Non-pigmented ciliary epithelial cell (primary cell): ENCODE measurements at regions not wholly inside any gene's neighbourhood (a gene's known extent, or its start where the extent isn't known, plus 50 kb on each side); places are given as distances from the start of the nearest gene placed in this dataset.

Experiments
- DNase-seq: peaks from one replicate; pipeline ENCODE4 v3.0.0-alpha.2; 2010; ENCODE audit warnings: low read depth

GRCh38 chr1:17877316-17877715, 122.2 kb downstream of the ACTL8 start:
- no peak for DNase-seq

- DNase-seq = no peak
These were observed 122.8 kb downstream of the ACTL8 start for GRCh38 chr1:17877896-17878295.

DNA sequence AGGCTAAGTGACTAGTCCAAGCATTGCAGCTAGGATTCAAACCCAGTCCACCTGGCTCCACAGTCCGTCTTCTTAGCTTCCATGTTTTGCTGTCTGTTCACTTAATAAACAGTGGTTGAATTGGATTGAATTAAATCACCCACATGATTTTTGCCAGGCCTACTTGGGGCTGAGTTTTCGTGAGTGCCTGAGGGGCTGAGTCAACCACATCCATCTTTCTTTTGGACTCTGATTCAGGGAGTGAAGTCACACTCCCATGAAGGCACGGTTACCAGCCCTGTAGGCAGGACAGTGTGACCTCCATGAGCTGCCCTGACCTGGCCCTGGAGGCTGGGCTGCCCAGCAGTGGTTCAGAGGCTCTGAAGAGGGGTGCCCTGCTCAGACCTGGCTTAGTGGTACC, 123.7 kb downstream of the ACTL8 start:
- DNase-seq = no peak

GRCh38 chr1:17880449-17880848, 125.3 kb downstream of the ACTL8 start:
- DNase-seq = no peak

GRCh38 chr1:17881761-17882160, 126.6 kb downstream of the ACTL8 start:
- DNase-seq = no peak

DNA sequence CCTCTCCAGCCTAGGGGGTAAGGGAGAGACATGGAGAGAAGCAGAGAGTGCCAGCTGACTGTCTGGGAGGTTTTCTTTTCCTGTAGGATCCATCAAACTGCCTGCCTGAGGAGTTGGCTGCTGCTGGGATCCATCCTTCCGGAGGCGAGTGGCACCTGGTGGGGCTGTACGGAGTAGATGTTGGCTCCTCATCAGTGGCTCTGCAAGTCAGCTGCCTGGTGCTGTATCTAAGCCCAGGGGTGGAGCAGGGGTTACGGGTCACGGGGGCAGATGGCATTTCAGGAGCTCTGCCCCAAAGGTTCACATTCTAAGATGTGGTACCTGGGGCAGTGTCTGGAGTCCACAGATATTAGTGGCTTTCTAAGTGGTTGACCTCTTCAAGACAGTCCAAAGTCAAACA, 128.0 kb downstream of the ACTL8 start:
- DNase-seq = no peak

GRCh38 chr1:17883662-17884395, 128.7 kb downstream of the ACTL8 start:
- DNase-seq = no peak

GRCh38 chr1:17885663-17886320, 130.7 kb downstream of the ACTL8 start:
- DNase-seq = no peak

- DNase-seq = no peak
These were observed 131.3 kb downstream of the ACTL8 start for GRCh38 chr1:17886386-17886785.

DNA sequence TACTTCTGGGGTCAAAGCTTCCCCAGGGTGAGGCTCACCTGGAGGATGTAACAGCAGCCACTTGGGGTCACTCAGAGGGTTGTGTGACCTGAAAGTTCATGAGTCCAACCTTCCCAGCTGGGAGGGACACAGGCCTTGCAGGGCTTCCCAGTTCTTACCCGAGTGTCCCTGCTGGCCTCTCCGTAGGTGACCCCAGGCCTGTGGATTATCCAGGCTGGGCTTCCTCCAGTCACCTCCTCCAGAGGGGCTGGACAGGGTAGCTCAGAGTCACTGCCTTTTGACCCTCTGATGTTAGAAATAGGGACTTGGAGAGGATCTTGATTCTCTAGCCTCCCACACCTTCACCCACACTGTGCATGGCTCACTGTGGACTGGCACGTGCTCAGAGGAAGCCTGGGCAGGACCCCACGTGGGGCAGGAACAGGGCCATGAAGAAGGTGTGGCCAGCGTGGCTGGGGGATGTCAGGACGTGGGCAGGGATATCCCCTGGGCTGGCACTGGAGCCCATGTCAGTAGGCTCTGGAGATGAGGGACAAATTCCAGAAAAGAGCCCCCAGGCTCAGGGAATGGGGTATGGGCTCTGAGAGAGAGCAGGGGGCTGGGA, 131.8 kb downstream of the ACTL8 start:
- DNase-seq = no peak

- DNase-seq = no peak
These were observed 132.7 kb downstream of the ACTL8 start for GRCh38 chr1:17887661-17888371.

- no peak for DNase-seq
These were observed 135.1 kb downstream of the ACTL8 start for GRCh38 chr1:17890056-17890814.

DNA sequence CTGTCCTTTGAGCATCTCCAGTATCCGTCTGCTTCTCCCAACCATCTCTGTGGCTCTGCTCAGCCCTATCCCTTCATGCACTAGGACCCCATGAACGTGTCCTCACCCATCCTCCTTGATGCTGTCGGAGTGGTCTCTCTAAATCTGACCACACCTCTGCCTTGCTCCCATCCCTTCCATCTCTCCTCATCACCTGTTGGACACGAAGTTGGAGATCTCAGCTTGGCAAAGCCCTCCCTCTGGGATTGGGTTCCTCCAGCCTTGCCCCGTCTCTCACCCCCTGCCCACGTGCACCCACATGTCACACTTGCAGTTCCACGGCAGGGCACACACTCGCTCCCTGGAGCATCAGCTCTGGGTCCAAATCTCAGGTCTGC, 135.7 kb downstream of the ACTL8 start:
- DNase-seq = no peak

GRCh38 chr1:17891205-17892110, 136.3 kb downstream of the ACTL8 start:
- no peak for DNase-seq

DNA sequence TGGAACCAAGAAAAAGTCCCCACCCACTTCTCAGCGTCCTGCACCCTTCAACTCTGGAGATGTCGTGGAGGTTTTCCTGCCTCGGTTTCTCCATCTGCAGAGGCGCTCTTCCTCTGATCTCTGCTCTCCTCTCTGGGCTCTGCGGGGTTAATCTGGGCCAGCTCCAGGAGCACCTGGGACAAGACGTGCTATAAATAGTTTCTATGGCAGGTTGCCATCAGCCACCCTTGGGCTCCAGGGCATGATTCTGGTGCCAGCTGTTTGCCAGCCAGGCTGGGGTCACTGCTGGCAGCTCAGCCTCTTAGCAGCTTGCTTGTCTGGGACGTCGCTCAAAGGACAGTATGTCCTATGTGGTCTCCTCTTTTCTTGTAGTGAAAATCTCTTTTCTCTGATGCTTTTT, 137.1 kb downstream of the ACTL8 start:
- no peak for DNase-seq

DNA sequence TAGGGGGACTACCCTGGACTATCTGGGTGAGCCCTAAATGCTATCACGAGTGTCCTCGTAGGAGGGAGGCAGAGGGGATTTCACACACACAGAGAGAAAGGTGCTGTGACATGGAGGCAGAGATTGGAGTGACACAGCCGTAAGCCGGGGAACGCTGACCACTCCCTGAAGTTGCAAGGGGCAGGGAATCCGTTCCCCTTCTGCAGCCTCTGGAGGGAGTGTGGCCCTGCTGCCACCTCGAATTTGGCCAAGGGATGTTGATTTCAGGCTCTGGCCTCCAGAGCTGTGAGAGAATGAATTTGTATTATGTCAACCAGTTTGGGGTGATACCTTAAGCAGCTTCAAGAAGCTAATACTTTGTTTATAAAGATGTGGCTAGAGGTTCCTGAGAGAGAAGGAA, 137.7 kb downstream of the ACTL8 start:
- no peak for DNase-seq

DNA sequence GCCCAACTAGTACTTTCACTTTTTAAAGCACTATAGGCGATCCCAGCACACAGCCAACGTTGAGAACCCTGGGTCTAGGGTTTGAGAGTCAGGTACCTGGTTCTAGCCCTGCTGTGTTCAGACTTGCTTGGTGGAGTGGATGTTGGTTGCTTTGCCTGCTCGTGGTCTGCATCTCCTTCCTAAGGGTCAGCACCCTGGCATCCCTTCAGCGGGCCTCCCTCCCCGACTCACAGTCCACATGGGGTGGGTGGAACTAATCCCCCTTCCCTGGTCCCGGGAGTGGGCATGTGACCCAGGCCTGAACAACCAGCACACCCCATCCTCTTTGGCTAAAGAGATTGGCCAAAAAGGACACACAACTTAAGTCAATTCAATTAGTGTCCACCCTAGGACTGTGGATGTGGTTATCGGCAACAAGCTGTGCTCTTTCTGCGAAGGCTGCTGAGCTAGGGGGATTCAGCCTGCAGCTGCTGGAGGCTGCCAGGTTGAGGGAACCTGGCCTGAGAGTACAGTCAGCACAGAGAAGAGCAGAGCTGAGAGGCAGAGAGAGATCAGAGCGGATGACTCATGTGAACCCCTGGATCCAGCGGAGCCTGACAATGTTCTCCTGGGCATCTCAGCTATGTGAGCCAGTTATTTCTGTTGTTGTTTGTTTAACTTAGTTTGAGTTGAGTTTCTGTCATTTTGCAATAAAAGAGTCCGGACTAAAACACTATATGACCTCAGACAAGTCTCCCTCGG, 138.9 kb downstream of the ACTL8 start:
- DNase-seq = no peak

GRCh38 chr1:17895401-17895800, 140.3 kb downstream of the ACTL8 start:
- no peak for DNase-seq

GRCh38 chr1:17895986-17896385, 140.9 kb downstream of the ACTL8 start:
- no peak for DNase-seq

- no peak for DNase-seq
These were observed 148.3 kb downstream of the ACTL8 start for GRCh38 chr1:17903386-17903785.
